ENCODE measurements at regions not wholly inside any gene's neighbourhood (a gene's known extent, or its start where the extent isn't known, plus 50 kb on each side); places are given as distances from the start of the nearest gene placed in this dataset.

DNA sequence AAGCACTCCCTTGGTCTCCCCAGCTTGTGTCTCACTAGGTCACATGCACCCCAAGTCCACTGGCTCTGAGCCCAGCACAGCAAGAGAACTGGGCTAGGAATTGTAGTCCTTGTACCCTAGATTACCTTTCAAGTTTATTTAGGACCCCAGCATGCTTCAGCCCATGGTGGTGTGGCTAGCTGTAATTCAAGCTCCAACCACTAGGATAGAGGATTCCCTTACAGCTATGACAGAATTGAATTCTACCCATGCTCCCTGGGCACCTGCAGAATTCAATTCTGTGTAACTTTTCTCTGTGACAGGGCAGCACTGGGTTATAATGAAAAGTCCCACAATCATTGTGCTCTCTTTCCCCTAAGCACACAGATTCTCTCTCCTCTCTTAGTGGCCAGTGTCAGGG, 253.8 kb upstream of the DMD start:
- Mint-ChIP-seq H3K4me1 (ENCODE audit: low read depth) (no peaks in the 10 kb centered on the region), H3K36me3 (ENCODE audit: low read depth) (no peaks in the 10 kb centered on the region), H3K27me3 (no peaks in the 10 kb centered on the region), H3K9me3 (no peaks in the 10 kb centered on the region), H3K4me3 (no peak overlapping the region), H3K27ac (no peak overlapping the region)
- intact Hi-C loops (cut with micrococcal nuclease), result no loop called here

DNA sequence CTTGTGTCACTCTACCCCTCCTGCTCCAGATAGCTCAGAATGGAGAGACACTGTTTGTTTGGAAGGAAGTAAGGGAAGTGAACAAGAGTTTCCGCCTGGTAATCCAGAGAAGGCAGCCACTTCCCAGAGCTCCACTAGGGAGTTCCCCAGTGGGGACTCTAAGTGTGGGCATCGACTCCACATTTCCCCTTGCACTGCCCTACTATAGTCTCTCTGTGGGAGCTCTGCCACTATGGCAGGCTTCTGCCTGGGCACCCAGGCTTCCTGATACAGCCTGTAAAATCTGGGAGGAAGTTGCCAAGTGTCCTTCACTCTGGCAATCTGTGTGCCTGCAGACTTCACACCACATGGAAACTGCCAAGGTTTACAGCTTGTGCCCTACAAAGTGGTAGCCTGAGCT, 245.8 kb upstream of the DMD start:
- H3K27me3 Mint-ChIP-seq, result no peaks in the 10 kb centered on the region
- no peaks in the 10 kb centered on the region for H3K4me1 Mint-ChIP-seq (ENCODE audit: low read depth)
- H3K4me3 Mint-ChIP-seq, result no peak overlapping the region
- no peaks in the 10 kb centered on the region for H3K36me3 Mint-ChIP-seq (ENCODE audit: low read depth)
- intact Hi-C loops (cut with micrococcal nuclease), result no loop called here
- H3K9me3 Mint-ChIP-seq, result no peaks in the 10 kb centered on the region
- no peak overlapping the region for H3K27ac Mint-ChIP-seq

DNA sequence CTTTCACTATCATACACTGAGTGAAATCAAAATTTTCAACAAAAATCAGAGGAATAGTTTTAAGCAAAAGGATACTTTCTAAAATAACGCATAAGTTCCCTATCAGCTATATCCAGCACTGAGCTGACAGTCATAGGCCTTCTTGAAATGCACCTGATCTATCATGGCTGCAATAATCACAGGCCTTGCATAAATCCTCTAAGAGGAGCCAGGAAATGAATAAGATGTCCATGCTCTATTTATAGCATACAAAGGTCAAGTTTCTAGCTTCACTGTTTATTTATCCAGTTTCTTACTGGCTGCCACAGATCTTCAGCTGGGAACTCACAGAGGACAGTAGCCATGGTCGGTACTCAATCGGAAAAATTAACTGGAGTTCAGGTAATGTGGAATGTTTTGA, 235.9 kb upstream of the DMD start:
- Mint-ChIP-seq H3K4me3 (no peak overlapping the region), H3K36me3 (ENCODE audit: low read depth) (no peaks in the 10 kb centered on the region), H3K27me3 (no peaks in the 10 kb centered on the region), H3K9me3 (no peaks in the 10 kb centered on the region), H3K4me1 (ENCODE audit: low read depth) (no peaks in the 10 kb centered on the region), H3K27ac (no peak overlapping the region)
- intact Hi-C loops (cut with micrococcal nuclease), result no loop called here

DNA sequence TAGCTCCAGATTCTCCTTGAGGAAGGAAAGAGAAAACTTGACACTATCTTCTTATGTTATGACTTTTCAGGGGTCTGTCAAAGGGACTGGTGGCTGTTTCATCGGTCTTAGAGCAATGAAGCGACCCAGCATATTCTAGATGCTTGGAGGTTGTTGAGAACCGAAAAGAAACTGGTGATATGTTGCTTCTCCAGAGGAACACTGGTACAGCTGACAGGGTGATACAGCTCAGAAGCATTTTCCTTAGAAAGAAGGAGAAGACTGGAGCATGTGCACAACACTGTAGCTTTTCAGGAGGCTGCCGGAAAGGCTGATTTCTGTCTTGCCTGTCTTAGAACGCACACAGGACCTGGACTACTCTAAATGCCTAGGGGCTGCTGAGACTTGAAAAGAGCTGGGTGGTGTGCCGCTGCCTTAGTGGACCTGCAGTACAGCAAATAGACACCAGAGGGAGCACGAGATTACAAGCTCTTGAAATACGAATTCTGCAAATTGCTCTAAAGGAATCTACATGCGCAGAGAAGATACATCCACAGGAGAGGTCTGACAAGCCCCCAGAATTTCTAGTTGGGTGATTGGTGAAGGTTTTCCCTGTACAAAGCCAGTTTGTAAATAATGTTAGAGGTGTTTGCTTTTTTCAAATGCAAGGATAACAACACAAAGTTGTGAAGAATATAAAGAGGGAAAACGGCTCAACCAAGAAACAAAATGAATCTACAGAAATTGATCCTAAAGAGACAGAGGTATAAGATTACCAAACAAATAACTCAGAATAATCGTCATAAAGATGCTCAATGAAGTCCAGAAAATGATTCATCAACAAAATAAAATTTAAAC, 223.1 kb upstream of the DMD start:
- Mint-ChIP-seq H3K27ac (no peak overlapping the region), H3K36me3 (ENCODE audit: low read depth) (no peaks in the 10 kb centered on the region), H3K4me3 (no peak overlapping the region), H3K4me1 (ENCODE audit: low read depth) (no peaks in the 10 kb centered on the region), H3K27me3 (no peaks in the 10 kb centered on the region), H3K9me3 (no peaks in the 10 kb centered on the region)
- intact Hi-C loops (cut with micrococcal nuclease), result loop anchor here (10.0 kb wide), 1 partner anchor 860 kb away; no protein-coding TSS in a partner anchor

DNA sequence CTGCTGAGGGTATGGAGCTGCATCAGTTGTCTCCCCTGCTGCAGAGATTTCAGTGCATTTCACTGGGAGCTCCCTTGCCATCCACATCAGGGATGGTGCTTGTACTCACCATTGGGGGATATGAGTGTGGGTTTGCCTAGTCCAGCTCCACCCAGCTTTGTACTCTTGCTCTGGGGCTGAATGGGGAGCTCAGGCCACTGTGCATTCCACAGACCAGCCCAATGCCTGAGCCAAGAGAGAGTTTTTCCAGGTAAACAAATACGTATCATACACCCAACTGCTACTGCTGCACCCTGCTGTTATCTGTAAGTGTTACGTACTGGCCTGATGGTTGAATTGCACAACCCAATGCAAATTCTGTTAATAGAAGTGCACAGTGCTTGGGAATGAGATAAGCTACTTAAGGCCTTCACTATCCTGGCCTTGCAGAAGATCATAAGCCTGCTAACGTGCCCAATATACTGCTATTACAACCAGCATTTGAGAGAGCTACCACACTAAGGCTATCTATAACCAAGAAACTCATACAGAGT, 205.0 kb upstream of the DMD start:
- no peaks in the 10 kb centered on the region for H3K9me3 Mint-ChIP-seq
- no peaks in the 10 kb centered on the region for H3K36me3 Mint-ChIP-seq (ENCODE audit: low read depth)
- intact Hi-C loops (cut with micrococcal nuclease), result no loop called here
- no peak overlapping the region for H3K27ac Mint-ChIP-seq
- no peaks in the 10 kb centered on the region for H3K4me1 Mint-ChIP-seq (ENCODE audit: low read depth)
- no peaks in the 10 kb centered on the region for H3K27me3 Mint-ChIP-seq
- H3K4me3 Mint-ChIP-seq, result no peak overlapping the region

DNA sequence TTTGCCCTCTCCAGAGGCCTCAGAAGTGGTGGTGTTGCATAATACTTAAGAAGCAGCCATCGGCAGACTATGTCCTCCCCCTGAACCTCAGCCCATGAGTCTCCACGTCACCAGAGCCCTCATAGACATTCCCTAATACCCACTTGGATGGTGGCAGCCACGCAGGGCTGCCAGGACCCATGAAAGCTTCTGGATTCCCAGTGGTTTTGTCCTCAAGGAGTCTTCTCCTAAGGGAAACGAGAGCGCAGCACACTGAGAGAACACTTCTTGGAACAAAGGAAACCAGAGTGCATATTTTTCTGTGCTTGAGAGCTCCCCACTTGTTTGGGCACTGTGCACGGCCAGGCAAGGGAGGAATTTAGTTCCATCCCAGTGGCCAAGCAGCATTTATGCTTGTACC, 204.1 kb upstream of the DMD start:
- no peak overlapping the region for H3K27ac Mint-ChIP-seq
- no peaks in the 10 kb centered on the region for H3K9me3 Mint-ChIP-seq
- intact Hi-C loops (cut with micrococcal nuclease), result no loop called here
- H3K4me1 Mint-ChIP-seq (ENCODE audit: low read depth), result no peaks in the 10 kb centered on the region
- H3K36me3 Mint-ChIP-seq (ENCODE audit: low read depth), result no peaks in the 10 kb centered on the region
- no peak overlapping the region for H3K4me3 Mint-ChIP-seq
- H3K27me3 Mint-ChIP-seq, result no peaks in the 10 kb centered on the region

DNA sequence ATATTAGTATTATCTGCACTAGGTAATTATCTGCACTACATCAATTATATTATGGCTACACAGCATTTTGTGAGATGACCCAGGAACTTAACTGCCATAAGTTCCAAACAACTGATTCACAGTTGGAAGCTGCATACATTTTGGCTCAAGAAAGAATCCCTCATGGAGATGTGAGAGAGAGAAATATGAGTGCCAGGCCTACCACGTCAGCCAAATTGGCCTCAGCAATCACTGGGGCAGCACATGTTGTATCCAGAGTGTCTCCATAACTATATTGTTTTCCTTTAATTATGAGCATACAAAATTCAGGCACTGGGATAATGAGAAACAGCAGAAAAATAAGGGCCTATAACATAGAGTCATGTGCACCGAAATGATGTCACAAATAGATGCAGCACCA, 174.2 kb upstream of the DMD start:
- intact Hi-C loops (cut with micrococcal nuclease), result no loop called here
- no peaks in the 10 kb centered on the region for H3K36me3 Mint-ChIP-seq (ENCODE audit: low read depth)
- H3K4me3 Mint-ChIP-seq, result no peak overlapping the region

DNA sequence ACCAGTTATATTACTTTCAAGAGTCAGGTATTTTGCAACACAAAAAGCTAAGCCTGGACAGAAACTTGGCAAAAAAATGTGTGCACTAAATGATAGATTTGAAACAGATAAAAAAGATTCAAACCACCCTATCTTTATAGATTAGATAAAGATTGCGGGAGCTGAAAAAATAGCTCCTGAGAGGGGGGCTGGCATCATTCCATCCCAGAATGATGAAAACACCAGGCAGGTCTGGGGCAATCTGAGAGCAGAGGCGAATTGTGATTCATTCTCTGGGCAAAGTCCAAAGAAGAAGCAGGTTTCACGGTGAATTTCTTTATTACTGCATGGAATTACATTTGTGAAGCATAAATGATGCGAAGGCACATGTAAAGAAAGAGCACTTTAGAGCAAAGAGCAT, 168.5 kb upstream of the DMD start:
- Mint-ChIP-seq H3K9me3 (no peaks in the 10 kb centered on the region), H3K4me1 (ENCODE audit: low read depth) (no peaks in the 10 kb centered on the region), H3K4me3 (no peak overlapping the region), H3K36me3 (ENCODE audit: low read depth) (no peaks in the 10 kb centered on the region), H3K27me3 (no peaks in the 10 kb centered on the region), H3K27ac (no peak overlapping the region)
- intact Hi-C loops (cut with micrococcal nuclease), result no loop called here

More for the DNA sequence above, 174.2 kb upstream of the DMD start:
- Mint-ChIP-seq H3K27me3 (no peaks in the 10 kb centered on the region), H3K27ac (no peak overlapping the region), H3K9me3 (no peaks in the 10 kb centered on the region), H3K4me1 (ENCODE audit: low read depth) (no peaks in the 10 kb centered on the region)

DNA sequence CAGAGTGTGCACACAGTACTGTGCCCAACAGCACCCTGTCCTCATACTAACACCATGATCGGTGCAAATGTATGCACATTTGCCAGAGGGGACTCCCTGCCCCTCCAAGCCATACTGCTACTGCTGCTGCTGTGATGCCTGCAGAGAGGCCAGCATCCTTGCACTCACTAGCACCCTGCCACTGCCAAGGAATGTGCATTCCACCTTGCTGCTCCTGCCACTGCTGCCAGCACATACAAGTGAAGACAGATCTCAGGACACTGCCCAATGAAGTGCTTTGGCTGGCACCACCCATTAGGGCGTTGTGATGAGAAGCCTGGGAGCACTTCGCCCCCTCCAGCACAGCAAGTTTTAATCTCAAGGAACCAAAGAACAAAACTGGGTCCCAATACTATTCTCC, 146.3 kb upstream of the DMD start:
- Mint-ChIP-seq H3K36me3 (ENCODE audit: low read depth) (no peaks in the 10 kb centered on the region), H3K27me3 (no peaks in the 10 kb centered on the region), H3K4me1 (ENCODE audit: low read depth) (no peaks in the 10 kb centered on the region), H3K9me3 (no peaks in the 10 kb centered on the region), H3K4me3 (no peak overlapping the region), H3K27ac (no peak overlapping the region)
- intact Hi-C loops (cut with micrococcal nuclease), result no loop called here

DNA sequence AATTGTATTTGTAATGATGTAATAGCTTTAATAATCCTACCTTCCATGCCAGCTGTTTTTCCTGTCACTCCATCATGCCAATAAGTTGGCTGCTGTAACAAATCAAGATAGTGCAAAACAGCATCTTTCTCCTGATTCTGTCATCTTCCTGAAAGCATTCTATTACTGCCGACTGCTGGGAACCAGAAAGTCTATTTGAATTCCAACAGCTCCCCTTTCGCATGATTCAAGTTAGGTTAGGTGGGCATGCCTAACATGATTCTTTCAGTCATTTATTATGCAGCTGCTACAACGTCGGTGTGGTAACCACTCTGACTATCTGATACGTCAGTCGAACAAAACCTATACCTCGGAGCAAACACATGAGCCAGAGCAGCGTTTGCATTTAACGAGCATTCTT, 127.9 kb upstream of the DMD start:
- Mint-ChIP-seq H3K27me3 (no peaks in the 10 kb centered on the region), H3K36me3 (ENCODE audit: low read depth) (no peaks in the 10 kb centered on the region), H3K27ac (no peak overlapping the region), H3K4me3 (no peak overlapping the region), H3K4me1 (ENCODE audit: low read depth) (no peaks in the 10 kb centered on the region), H3K9me3 (no peaks in the 10 kb centered on the region)
- intact Hi-C loops (cut with micrococcal nuclease), result no loop called here

DNA sequence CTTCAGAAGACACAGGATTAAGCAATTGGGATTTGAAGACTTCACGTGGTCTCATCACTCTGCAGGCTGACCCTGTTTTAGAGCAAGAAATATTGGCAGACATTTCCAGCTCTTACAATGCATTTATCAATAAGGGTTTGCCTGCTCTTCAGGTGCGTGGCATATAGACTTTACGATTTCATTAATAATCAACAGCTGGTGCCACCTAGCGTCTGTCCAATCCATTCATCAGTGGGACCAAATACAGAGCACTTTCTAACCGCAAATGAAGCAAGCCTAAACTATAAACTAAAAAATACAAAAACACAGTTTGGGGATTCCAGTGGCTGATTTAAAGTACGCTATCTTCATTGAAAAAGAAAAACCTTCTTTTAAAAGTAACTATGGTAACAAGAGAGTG, 125.4 kb upstream of the DMD start:
- intact Hi-C loops (cut with micrococcal nuclease), result no loop called here
- no peaks in the 10 kb centered on the region for H3K9me3 Mint-ChIP-seq
- H3K4me1 Mint-ChIP-seq (ENCODE audit: low read depth), result no peaks in the 10 kb centered on the region
- H3K27ac Mint-ChIP-seq, result no peak overlapping the region
- no peak overlapping the region for H3K4me3 Mint-ChIP-seq
- H3K27me3 Mint-ChIP-seq, result no peaks in the 10 kb centered on the region
- no peaks in the 10 kb centered on the region for H3K36me3 Mint-ChIP-seq (ENCODE audit: low read depth)

DNA sequence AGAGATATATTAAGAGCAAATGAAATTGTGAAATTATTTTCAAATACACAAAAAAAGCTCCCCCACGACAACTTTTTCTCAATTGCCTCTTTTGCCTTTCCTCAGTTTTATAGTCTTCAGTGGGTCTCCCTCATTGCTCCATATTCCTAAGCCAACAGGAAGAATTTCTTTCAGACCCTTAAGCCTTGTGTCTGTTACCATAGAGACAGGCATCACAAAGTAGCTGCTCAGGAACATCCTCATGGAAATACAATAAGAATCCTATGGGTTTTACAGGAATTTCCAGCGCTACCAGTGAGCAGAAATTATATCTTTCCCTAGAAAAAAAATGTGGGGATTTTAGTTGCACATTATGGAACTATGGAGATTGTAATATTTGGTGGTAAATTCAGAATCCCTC, 121.9 kb upstream of the DMD start:
- H3K27me3 Mint-ChIP-seq, result no peaks in the 10 kb centered on the region
- no peaks in the 10 kb centered on the region for H3K9me3 Mint-ChIP-seq
- no peak overlapping the region for H3K27ac Mint-ChIP-seq
- intact Hi-C loops (cut with micrococcal nuclease), result no loop called here
- no peaks in the 10 kb centered on the region for H3K36me3 Mint-ChIP-seq (ENCODE audit: low read depth)
- H3K4me3 Mint-ChIP-seq, result no peak overlapping the region
- no peaks in the 10 kb centered on the region for H3K4me1 Mint-ChIP-seq (ENCODE audit: low read depth)

DNA sequence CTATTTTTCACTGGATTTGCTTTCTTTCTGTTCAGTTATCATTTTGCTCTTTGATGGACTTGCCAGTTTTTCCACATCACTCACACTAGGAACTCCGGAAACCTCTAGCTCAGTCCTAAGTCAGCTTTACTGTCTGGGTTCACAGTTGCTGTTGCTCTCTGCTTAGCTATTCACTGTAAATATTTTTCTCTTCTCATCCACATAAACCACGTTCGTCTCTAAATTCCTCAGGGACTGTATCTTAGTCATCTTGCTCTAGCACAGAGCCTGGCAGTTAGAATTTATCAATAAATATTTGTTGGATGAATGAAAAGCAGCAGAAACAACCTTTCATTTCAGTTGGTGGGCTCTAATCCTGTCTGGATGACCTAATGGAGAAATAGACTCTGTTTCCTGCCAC, 119.4 kb upstream of the DMD start:
- H3K27me3 Mint-ChIP-seq, result no peaks in the 10 kb centered on the region
- no peak overlapping the region for H3K4me3 Mint-ChIP-seq
- H3K4me1 Mint-ChIP-seq (ENCODE audit: low read depth), result no peaks in the 10 kb centered on the region
- no peak overlapping the region for H3K27ac Mint-ChIP-seq
- intact Hi-C loops (cut with micrococcal nuclease), result no loop called here
- H3K36me3 Mint-ChIP-seq (ENCODE audit: low read depth), result no peaks in the 10 kb centered on the region
- H3K9me3 Mint-ChIP-seq, result no peaks in the 10 kb centered on the region

DNA sequence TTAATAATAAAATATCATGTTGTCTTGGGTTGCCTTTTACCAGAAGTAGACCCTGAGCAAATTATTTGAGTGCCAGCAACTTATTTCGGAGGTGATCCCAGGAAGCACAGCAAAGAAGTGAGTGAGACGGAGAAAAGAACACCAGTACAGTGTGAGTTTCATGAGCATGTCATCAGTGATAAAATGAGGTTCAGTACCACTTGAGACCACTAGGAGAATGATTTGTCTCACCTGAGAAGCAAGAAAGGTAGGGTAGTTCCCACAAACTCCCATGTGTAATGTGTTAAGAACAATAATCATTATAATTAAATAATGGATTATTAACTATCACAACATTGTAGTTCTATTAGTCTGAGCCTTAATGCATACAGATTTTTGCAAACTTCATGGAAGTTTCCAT, 112.8 kb upstream of the DMD start:
- Mint-ChIP-seq H3K4me3 (no peak overlapping the region), H3K27ac (no peak overlapping the region), H3K27me3 (no peaks in the 10 kb centered on the region), H3K9me3 (no peaks in the 10 kb centered on the region), H3K4me1 (ENCODE audit: low read depth) (no peaks in the 10 kb centered on the region), H3K36me3 (ENCODE audit: low read depth) (no peaks in the 10 kb centered on the region)
- intact Hi-C loops (cut with micrococcal nuclease), result no loop called here

DNA sequence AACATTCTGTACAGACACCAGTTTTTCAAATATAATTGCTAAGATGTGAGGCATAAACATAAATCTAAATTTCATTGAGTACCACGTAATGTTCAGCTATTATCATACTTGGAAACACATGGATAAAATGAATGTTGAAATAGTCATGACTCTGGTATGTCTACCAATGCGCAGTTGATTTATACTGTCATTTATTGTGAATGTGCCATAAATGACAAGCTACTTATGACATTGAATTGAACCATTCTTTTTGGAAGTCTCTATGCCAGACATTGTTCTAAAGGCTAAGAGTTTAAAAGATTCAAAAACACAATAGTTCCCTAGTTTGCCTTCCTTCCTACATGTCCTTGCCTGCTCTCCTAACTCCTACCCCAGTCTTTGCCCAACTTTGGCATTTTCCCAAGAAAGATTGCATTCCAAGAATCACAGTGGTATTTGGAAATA, 96.6 kb upstream of the DMD start:
- no peaks in the 10 kb centered on the region for H3K27me3 Mint-ChIP-seq
- H3K4me1 Mint-ChIP-seq (ENCODE audit: low read depth), result no peaks in the 10 kb centered on the region

More for the DNA sequence above, 96.6 kb upstream of the DMD start:
- Mint-ChIP-seq H3K36me3 (ENCODE audit: low read depth) (no peaks in the 10 kb centered on the region), H3K27ac (no peak overlapping the region), H3K9me3 (no peaks in the 10 kb centered on the region), H3K4me3 (no peak overlapping the region)
- intact Hi-C loops (cut with micrococcal nuclease), result no loop called here

Data from dendritic cell treated with granulocyte-macrophage colony-stimulating factor and Interleukin-4, amounts not matched to agents 40 ng/mL and 50 ng/mL, for 4 days (primary cell).